ENCODE measurements at regions not wholly inside any gene's neighbourhood (a gene's known extent, or its start where the extent isn't known, plus 50 kb on each side); places are given as distances from the start of the nearest gene placed in this dataset.
"Not testable (repeated sequence)": the region's sequence is repeated elsewhere in the genome, so short reads cannot be mapped to it uniquely, and the experiment has no call there.

DNA sequence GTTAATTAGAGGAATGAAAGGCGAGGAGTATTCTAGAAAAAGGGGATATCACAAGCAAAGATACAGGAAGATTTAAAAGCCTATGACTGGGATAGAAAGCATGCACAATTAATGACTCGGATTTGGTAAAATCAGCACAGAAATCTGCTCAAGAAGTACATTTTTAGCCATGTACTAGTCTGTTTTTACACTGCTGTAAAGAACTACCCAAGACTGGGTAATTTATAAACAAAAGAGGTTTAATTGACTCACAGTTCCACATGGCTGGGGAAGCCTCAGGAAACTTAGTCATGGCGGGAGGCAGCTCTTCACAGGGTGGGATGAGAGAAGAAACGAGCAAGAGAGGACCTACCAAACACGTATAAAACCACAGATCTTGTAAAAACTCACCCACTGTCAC is 716.3 kb upstream of the MDGA2 start:
- no peak for DNase-seq (ENCODE audit: low spot score in 2 of 2)
- no peak overlapping the region for H3K4me3 Mint-ChIP-seq
- no peak overlapping the region for H3K27ac Mint-ChIP-seq
- no peaks in the 10 kb centered on the region for H3K4me1 Mint-ChIP-seq
- H3K36me3 Mint-ChIP-seq = no peaks in the 10 kb centered on the region
- no peak for ATAC-seq
- H3K9me3 Mint-ChIP-seq = peaks cover 10% of the 10 kb centered on the region

DNA sequence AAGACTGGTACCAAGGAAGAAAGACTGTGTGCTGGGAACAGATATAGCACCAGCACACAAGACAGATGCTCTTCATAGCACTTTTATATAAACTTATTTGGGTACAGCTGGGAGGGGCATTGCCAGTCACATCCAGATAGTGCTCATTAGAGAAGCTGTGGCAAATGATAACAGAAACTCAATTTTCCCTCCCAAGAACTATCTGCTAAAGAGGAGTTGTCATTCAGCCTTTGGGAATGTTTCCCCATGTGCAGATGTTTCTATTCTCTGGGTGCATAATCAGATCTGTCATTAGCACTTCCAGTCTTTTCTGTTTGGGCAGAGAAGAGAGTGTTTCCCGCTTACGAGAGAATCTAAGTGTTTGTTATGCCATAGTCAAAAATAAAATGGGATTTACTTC is 714.9 kb upstream of the MDGA2 start:
- ATAC-seq (no peak), DNase-seq (ENCODE audit: low spot score in 2 of 2) (no peak)
- H3K27ac Mint-ChIP-seq = no peak overlapping the region
- no peaks in the 10 kb centered on the region for H3K4me1 Mint-ChIP-seq
- H3K9me3 Mint-ChIP-seq = peaks cover 4% of the 10 kb centered on the region
- no peaks in the 10 kb centered on the region for H3K36me3 Mint-ChIP-seq
- H3K4me3 Mint-ChIP-seq = no peak overlapping the region

DNA sequence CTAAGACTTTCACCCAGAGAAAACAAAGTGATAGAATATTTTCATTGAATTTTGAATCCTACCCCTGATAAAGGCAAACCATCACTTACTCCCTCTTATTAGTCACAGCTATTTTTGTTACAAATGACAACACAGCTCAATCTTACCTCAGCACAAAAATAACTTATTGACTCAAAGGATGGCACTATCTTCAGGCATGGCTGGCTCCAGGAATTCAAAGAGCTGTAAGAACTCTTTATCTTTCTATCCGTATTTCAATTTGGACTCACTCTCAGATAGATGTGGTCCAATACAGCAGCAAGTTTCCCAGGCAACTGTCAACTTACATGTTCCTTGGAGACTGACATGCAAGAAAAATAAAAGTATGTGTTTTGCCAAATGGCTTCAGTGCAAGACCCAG is 709.4 kb upstream of the MDGA2 start:
- H3K4me1 Mint-ChIP-seq = no peaks in the 10 kb centered on the region
- H3K27ac Mint-ChIP-seq = no peak overlapping the region
- ATAC-seq (no peak), DNase-seq (ENCODE audit: low spot score in 2 of 2) (no peak)
- H3K4me3 Mint-ChIP-seq = no peak overlapping the region
- H3K9me3 Mint-ChIP-seq = peaks cover 2% of the 10 kb centered on the region
- no peaks in the 10 kb centered on the region for H3K36me3 Mint-ChIP-seq

DNA sequence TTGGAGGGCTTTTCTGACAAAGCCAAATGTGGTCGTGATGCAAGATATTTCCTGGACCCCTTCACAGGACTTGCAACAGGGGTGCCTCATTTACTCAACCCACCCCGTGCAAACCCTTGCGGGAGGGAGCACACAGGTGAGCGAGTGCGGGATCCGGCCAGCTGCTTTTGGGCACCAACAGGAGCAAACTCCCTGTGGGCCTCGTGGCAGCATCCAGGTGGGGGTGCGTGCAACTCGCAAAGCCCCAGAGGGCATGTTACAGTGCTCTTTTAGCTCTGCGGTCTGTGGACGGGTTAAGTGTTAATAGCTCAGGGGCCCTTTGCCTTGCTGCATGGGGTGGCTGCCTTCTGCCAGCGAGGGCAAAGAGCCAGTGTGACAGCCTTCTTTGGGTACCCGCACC is 707.6 kb upstream of the MDGA2 start:
- no peaks in the 10 kb centered on the region for H3K36me3 Mint-ChIP-seq
- peaks cover 8% of the 10 kb centered on the region for H3K9me3 Mint-ChIP-seq
- H3K4me3 Mint-ChIP-seq = no peak overlapping the region
- H3K27ac Mint-ChIP-seq = no peak overlapping the region
- ATAC-seq (no peak), DNase-seq (ENCODE audit: low spot score in 2 of 2) (no peak)
- no peaks in the 10 kb centered on the region for H3K4me1 Mint-ChIP-seq

DNA sequence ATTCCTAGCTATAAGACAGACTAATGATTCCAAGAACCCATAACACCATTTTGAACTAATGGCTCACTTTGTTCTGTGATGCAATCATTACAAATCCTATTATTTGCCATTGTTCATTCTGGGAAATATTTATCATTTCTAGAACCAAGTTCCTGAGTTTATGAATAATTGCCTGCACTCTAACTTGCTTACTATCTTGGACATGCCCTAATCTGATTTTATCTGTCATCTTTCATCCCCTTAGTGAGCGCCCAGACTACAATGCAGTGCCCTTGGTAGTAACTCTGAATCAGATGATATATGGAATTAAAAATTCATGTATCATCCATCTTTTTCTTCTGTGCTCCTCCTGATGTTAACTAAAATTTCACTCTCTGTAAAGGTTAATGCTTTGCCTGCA is 703.1 kb upstream of the MDGA2 start:
- no peaks in the 10 kb centered on the region for H3K36me3 Mint-ChIP-seq
- DNase-seq (ENCODE audit: low spot score in 2 of 2) = no peak
- H3K4me1 Mint-ChIP-seq = no peaks in the 10 kb centered on the region
- peaks cover 5% of the 10 kb centered on the region for H3K9me3 Mint-ChIP-seq
- H3K4me3 Mint-ChIP-seq = no peak overlapping the region
- ATAC-seq = no peak
- no peak overlapping the region for H3K27ac Mint-ChIP-seq

DNA sequence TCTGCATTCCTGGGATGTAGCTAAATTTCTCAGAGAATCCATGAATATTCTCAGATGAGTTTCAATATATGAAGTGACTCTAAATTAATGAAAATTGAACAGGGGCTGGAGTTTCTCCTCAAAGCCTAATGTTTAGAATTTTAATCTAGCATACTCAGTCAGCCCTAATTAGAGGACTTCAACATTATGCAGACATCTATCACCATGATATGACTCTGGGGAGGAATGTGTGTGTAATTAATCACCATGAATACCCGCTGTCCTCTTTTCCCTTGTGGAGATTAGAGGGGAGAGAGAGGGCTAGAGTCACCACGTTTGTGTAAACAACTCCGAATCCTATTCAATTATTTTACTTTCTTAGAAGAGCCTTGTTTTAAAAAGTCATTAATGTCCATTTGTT is 698.6 kb upstream of the MDGA2 start:
- Mint-ChIP-seq H3K4me1 (no peaks in the 10 kb centered on the region), H3K27ac (no peak overlapping the region), H3K4me3 (no peak overlapping the region), H3K9me3 (peaks cover 19% of the 10 kb centered on the region), H3K36me3 (no peaks in the 10 kb centered on the region)
- DNase-seq (ENCODE audit: low spot score in 2 of 2) (no peak), ATAC-seq (no peak)

DNA sequence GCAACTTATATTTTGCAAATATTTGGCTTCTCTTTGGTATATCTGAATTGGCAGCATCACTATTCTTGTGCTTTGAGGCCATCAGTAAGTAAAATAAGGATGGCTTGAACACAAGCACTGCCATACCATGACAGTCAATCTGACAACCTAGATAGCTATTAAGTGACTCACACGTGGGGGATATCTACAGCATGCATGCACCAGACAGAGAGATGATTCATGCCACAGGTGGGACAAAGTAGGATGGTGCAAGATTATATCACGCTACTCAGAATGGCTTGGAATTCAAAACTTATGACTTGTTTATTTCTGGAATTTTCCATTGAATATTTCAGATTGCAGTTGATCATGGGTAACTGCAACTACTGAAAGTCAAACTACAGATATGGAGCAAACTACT is 675.6 kb upstream of the MDGA2 start:
- ATAC-seq (no peak), DNase-seq (ENCODE audit: low spot score in 2 of 2) (no peak)
- no peaks in the 10 kb centered on the region for H3K36me3 Mint-ChIP-seq
- H3K27ac Mint-ChIP-seq = no peak overlapping the region
- peaks cover 8% of the 10 kb centered on the region for H3K9me3 Mint-ChIP-seq
- no peaks in the 10 kb centered on the region for H3K4me1 Mint-ChIP-seq
- H3K4me3 Mint-ChIP-seq = no peak overlapping the region

DNA sequence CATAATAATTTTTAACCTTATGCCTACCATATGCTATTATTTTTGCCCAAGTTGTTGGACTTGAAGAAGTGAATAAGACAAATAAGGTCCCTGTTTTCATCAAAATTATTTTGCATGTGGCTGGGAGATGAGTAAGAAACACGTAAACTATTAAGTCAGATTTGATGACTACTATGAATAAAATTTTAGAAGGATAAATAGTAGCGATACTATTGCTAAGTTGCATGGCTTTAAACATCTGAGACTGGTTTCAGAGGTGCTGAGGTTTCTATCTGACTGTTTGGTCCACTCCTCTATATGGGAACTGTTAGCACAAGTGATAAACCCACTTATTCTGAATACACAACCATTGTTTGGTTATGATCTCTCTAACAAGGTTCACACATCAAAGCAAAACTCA is 674.3 kb upstream of the MDGA2 start:
- ATAC-seq (no peak), DNase-seq (ENCODE audit: low spot score in 2 of 2) (no peak)
- no peaks in the 10 kb centered on the region for H3K4me1 Mint-ChIP-seq
- H3K27ac Mint-ChIP-seq = no peak overlapping the region
- H3K36me3 Mint-ChIP-seq = no peaks in the 10 kb centered on the region
- H3K9me3 Mint-ChIP-seq = peaks cover 4% of the 10 kb centered on the region
- no peak overlapping the region for H3K4me3 Mint-ChIP-seq

DNA sequence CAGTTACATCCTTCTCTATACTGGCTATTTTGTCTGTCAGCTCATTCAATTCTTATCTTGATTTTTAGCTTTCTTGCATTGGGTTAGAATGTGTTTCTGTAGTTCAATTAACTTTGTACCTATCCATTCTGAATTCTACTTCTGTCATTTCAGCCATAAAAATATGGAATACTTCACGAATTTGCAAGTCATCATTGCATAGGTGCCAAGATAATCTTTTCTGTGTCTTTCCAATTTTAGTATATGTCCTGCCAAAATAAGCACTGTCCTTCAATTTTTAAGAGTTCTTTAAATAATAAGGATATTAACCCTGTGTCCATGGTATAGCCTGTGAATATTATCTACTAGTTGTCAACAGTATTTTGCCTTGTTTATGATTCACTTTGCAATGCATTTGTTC is 665.7 kb upstream of the MDGA2 start:
- H3K4me3 Mint-ChIP-seq = no peak overlapping the region
- no peaks in the 10 kb centered on the region for H3K4me1 Mint-ChIP-seq
- ATAC-seq (no peak), DNase-seq (ENCODE audit: low spot score in 2 of 2) (no peak)
- H3K9me3 Mint-ChIP-seq = peaks cover 16% of the 10 kb centered on the region
- H3K27ac Mint-ChIP-seq = no peak overlapping the region
- no peaks in the 10 kb centered on the region for H3K36me3 Mint-ChIP-seq

DNA sequence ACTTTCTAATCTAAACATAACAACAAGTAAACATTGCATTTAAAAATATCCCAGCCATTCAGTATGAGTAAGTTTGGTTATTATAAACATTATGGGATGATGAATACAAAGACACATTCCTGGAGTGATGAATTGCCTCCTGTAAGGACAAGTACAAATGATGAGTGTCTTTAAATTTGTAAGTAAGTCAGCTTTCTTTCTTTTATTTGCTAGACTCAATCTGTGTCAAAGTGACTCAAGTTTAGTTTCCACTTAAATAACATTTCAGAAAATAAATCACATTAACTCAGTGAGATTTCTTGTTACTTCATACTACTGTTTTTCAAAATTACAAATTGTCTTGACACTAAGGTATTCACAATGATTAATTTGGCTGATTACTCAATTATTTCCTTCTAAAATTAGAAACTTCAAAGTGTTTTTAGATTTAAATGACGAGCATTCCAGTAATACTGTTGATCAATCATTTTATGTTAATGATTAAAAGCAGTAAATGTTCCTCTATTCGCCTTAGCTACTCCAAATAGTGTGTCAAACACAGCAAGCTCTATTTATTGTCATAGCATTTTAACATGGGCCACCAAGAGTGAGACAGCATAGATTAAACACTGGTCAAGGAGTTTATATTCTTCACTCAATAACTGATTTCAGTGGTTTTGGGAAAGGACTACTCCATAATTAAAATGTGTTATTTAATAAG is 658.0 kb upstream of the MDGA2 start:
- DNase-seq (ENCODE audit: low spot score in 2 of 2) (no peak), ATAC-seq (no peak)
- no peak overlapping the region for H3K4me3 Mint-ChIP-seq
- no peak overlapping the region for H3K27ac Mint-ChIP-seq
- H3K36me3 Mint-ChIP-seq = no peaks in the 10 kb centered on the region
- no peaks in the 10 kb centered on the region for H3K4me1 Mint-ChIP-seq
- H3K9me3 Mint-ChIP-seq = peaks cover 7% of the 10 kb centered on the region

DNA sequence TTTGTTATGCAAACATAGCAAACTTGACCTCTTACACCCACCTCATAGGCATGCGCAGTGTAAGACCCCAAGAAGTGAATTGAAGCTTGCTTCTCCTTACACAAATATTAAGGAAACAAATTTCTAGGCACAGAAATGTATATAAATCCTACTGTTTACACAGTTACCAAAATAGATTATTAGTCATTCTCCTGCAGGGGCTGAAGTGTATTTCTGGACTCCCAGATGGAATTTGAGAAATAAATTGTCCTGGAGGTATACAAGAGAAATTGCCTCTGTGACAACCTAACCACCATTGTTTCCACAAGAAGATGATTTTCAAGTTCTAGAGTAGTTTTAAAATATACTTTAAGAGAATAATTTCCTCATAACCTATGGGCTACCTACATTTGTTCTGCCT is 656.0 kb upstream of the MDGA2 start:
- no peak for ATAC-seq
- Mint-ChIP-seq H3K27ac (no peak overlapping the region), H3K9me3 (peaks cover 11% of the 10 kb centered on the region), H3K4me1 (no peaks in the 10 kb centered on the region), H3K36me3 (no peaks in the 10 kb centered on the region), H3K4me3 (no peak overlapping the region)
- DNase-seq (ENCODE audit: low spot score in 2 of 2) = no peak

DNA sequence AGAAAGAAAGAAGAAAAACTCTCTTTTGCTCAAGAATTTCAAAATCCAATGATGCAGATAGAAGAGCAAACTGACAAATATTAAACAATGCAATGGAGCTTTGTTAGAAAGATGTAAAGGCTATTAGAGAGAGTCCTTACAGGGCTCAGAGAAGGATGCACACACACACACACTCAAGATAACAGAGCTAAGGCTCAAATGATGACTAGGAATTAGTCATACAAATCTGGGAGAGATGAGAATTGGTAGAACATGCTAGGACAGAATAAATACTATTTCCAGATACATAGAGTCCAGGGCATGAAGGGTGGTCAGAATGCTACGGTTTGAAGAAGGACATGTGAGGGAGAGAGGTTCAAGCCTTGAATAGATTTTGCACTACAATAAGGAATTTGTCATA is 650.1 kb upstream of the MDGA2 start:
- no peak overlapping the region for H3K4me3 Mint-ChIP-seq
- no peak for ATAC-seq
- H3K27ac Mint-ChIP-seq = no peak overlapping the region
- H3K9me3 Mint-ChIP-seq = peaks cover 14% of the 10 kb centered on the region
- DNase-seq (ENCODE audit: low spot score in 2 of 2) = no peak
- no peaks in the 10 kb centered on the region for H3K36me3 Mint-ChIP-seq
- H3K4me1 Mint-ChIP-seq = no peaks in the 10 kb centered on the region

DNA sequence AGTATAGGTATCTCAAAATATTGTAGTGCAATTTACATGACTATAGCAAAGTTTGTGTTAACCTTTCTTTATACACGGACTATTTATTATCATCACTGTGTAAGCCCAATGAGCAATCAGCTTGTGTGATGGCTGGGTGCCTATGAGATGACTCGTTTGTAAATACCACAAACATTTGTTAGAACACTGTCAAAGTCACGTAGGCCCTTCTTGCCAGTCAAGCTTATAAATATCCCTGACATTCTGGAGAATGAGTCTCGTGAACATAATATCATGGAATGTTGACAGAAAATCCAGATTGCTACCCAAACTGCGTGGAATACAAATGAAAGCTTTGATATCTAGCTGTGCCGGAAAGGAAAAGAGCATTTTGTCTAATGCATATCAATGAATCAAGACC is 648.3 kb upstream of the MDGA2 start:
- peaks cover 14% of the 10 kb centered on the region for H3K9me3 Mint-ChIP-seq
- ATAC-seq (no peak), DNase-seq (ENCODE audit: low spot score in 2 of 2) (no peak)
- H3K36me3 Mint-ChIP-seq = no peaks in the 10 kb centered on the region
- no peak overlapping the region for H3K27ac Mint-ChIP-seq
- H3K4me3 Mint-ChIP-seq = no peak overlapping the region
- no peaks in the 10 kb centered on the region for H3K4me1 Mint-ChIP-seq

DNA sequence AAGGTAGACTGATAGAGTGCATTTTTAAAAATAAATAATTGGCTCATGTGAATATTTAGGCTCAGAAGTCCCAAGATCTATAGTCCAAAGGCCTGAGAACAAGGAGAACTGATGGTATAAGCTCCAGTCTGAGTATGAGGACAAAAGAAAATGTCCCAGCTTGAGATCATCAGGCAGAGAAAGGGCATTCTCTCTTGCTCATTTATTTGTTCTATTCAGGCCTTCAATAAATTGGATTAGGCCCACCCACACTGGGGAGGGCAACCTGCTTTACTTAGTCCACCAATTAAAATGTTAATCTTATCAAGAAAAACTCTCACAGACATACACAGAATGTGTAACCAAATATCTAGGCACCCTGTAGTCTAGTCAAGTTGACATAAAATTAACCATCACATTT is 644.4 kb upstream of the MDGA2 start:
- no peaks in the 10 kb centered on the region for H3K36me3 Mint-ChIP-seq
- peaks cover 21% of the 10 kb centered on the region for H3K9me3 Mint-ChIP-seq
- no peak overlapping the region for H3K4me3 Mint-ChIP-seq
- no peaks in the 10 kb centered on the region for H3K4me1 Mint-ChIP-seq
- DNase-seq (ENCODE audit: low spot score in 2 of 2) (no peak), ATAC-seq (no peak)
- no peak overlapping the region for H3K27ac Mint-ChIP-seq

DNA sequence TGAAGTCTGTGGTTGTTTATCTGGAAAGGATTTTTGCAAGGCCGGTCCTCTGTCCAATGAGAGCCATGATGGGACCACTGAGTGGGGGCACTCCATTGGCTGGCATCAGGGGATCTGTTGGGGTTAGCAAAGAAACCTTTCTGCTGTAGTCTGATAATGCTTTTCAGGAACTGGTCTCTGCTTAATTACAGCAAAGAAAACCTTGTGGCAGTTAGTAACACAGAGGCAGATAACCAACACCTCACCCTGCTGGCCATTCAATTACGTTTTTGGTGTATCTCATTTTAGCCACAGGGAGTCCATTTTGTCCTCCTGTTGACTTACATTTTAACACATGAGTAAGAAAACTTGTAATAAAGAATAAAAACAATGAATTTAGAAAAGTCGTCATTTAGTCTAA is 629.3 kb upstream of the MDGA2 start:
- H3K4me1 Mint-ChIP-seq = no peaks in the 10 kb centered on the region
- no peak overlapping the region for H3K27ac Mint-ChIP-seq
- DNase-seq (ENCODE audit: low spot score in 2 of 2) = no peak
- H3K4me3 Mint-ChIP-seq = no peak overlapping the region
- peaks cover 21% of the 10 kb centered on the region for H3K9me3 Mint-ChIP-seq
- H3K36me3 Mint-ChIP-seq = no peaks in the 10 kb centered on the region
- ATAC-seq = no peak

DNA sequence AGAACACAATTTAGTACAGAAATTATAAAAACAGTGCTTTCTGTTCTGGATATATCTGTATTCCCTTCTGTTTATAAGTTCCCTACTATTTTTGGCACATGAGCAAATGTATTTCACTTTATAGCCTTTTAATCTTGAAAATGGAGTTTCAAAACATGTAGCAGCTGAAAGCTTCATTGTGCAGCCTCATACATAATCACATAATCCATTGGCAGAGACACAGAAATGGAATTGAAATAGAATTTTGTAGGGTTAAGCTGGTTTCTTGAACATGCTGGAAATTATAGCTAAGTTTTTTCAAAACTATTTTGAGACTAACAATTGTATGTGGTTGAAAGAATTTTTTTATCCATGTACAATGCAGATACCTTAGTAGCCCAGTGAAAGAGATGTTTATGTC is 614.3 kb upstream of the MDGA2 start:
- Mint-ChIP-seq H3K4me3 (no peak overlapping the region), H3K9me3 (peaks cover 5% of the 10 kb centered on the region), H3K36me3 (no peaks in the 10 kb centered on the region), H3K27ac (no peak overlapping the region), H3K4me1 (no peaks in the 10 kb centered on the region)
- ATAC-seq (no peak), DNase-seq (ENCODE audit: low spot score in 2 of 2) (no peak)

DNA sequence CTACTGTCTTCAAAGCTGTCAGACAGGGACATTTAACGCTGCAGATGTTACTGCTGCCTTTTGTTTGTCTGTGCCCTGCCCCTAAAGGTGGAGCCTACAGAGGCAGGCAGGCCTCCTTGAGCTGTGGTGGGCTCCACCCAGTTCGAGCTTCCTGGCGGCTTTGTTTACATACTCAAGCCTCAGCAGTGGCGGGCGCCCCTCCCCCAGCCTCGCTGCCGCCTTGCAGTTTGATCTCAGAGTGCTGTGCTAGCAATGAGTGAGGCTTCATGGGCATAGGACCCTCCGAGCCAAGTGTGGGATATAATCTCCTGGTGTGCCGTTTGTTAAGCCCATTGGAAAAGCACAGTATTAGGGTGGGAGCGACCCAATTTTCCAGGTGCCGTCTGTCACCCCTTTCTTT is 609.8 kb upstream of the MDGA2 start:
- not testable (repeated sequence) for H3K9me3 Mint-ChIP-seq; H3K27ac Mint-ChIP-seq; H3K36me3 Mint-ChIP-seq; ATAC-seq; DNase-seq (ENCODE audit: low spot score in 2 of 2); H3K4me3 Mint-ChIP-seq; H3K4me1 Mint-ChIP-seq

All from stimulated activated effector memory CD8-positive, alpha-beta T cell treated with anti-CD3 and anti-CD28 coated beads, Interleukin-12 subunit alpha, Interleukin-12 subunit beta, amount 100 ng/mL, for 72 hours (primary cell).